ENCODE measurements at regions not wholly inside any gene's neighbourhood (a gene's known extent, or its start where the extent isn't known, plus 50 kb on each side); places are given as distances from the start of the nearest gene placed in this dataset.
A peak's percentile ranks its signal among the peaks of the same experiment; 100 is the strongest.
"Not testable (repeated sequence)": the region's sequence is repeated elsewhere in the genome, so short reads cannot be mapped to it uniquely, and the experiment has no call there.

DNA sequence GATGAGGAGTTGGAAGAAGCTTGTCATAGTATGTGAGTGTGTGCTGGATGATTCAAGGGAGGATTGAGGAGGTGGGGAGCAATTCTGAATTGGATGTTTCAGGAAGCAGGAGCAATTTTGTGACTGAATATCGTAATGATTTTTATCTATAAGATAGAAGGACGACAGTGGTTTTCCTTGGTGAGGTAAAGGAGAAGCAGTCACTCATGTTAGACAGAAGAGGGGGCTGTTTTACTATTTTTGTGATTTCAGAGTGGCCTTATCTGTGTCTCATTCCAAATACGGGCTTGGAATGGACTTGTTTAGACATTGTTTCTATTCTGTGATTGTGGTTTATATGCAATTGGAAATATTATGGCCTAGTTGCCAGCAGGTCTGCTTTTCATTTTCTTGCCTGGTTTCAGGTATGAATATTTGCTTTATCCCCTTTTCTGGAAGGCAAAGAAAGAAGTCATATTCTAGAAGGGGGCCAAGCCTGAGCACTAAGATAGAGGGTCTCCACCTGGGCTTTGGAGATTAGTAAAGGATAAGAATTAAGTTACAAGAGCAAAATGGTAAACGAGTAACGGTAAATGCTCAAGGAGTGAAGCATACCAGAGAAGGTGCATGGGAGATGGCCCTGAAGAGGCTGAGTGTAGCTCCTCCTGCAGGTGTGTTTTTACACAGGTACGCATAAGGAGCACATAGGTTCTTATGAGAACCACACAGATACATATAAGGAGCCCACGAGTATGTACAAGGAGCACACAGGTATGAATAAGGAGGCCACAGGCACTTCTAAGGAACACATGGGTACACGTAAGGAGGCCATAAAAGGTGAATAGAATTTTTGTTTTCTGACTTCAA lies 124.6 kb upstream of the KCNAB1 start:
- peak; percentile 60 for DNase-seq

DNA sequence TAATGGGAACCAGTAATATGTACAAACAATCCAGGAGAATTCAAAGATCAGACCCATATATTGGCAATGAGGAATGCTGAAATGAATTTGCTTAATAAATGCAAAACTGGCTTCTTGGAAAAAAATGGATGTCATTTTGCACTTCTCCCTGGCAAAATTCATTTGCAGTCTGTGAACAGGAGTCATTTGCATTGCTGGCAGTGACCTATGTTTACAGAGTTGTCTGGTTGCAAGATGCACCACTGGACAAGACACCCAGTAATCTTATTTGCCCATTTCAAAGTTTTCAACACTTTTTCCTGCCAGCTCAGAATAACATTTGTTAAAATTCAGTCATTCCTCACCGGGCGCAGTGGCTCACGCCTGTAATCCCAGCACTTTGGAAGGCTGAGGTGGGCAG lies 123.5 kb upstream of the KCNAB1 start:
- no peak for DNase-seq

- DNase-seq: not testable (repeated sequence)
Observed at GRCh38 chr3:155998173-155998572, 122.2 kb upstream of the KCNAB1 start.

GRCh38 chr3:156005736-156006135 lies 114.6 kb upstream of the KCNAB1 start:
- no peak for DNase-seq

- peak; percentile 34 for DNase-seq
Observed at GRCh38 chr3:156010829-156011228, 109.5 kb upstream of the KCNAB1 start.

DNA sequence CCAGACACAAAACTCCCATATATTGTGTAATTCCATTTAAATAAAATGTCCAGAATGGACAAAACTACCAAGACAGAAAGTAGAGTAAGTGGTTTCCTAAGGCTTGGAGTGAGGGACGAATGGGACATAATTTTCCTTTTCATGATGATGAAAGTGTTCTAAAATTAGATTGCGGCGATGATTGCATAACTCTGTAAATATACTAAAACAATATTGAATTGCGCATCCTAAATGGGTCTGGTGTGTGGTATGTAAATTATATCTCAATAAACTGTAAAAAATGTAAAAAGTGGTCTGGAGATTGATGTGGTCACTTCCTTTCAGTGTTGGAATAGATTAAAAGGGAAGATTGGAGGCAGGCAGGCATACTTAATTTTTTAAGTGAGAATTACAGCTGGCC lies 105.9 kb upstream of the KCNAB1 start:
- DNase-seq: no peak

GRCh38 chr3:156016902-156017301 lies 103.5 kb upstream of the KCNAB1 start:
- no peak for DNase-seq

DNA sequence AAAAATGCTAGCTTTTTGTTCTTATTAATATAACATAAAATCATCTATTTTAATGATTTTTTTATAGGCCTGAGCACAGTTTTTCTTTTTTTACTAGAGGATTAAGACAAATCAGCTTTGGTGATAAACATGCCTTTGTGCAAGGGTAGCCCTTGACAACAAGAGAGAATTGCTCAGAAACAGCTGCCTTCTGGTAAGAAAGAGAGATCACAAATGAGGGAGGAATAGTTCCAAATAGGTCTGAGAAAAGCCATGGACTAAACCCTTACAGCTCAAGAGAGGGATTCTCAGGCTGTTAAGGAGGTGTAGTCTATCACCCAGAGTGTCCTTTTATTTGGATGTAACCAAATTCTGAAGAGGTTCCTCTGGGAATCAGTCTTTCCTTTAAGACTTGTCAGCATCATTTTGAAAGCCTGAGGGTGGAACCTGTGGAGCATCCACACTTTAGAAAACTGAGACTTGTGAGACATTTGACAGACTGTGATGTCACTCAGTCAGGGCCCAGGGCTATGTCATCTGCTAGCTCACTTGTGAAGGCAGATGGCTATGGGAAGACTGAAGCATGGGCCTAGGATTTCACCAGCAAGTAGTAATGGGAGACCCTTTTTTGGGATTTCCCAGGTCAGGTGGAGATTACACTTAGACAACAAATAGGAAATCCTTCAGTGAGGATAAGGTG lies 102.9 kb upstream of the KCNAB1 start:
- no peak for DNase-seq

- DNase-seq: no peak
Observed at GRCh38 chr3:156024904-156025533, 95.4 kb upstream of the KCNAB1 start.

- DNase-seq: no peak
Observed at GRCh38 chr3:156029208-156029607, 91.2 kb upstream of the KCNAB1 start.

DNA sequence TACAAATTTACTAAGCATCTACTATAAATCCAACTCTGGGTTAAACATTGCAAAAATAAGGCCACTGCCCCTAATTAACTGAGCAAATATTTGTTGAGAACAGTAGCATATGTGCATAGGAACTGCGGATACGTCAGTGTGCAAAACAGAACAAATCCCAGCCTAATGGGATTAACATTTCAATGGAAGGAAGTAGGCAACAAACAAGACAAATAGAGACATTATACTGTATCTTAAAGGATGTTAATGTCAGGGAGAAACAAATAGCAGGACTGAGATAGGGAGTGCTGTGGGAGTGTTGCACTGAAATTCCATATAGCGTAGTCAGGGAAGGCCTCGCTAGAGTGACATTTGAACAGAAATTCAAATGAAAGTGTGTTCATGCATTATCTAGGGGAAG lies 89.7 kb upstream of the KCNAB1 start:
- DNase-seq: no peak

DNA sequence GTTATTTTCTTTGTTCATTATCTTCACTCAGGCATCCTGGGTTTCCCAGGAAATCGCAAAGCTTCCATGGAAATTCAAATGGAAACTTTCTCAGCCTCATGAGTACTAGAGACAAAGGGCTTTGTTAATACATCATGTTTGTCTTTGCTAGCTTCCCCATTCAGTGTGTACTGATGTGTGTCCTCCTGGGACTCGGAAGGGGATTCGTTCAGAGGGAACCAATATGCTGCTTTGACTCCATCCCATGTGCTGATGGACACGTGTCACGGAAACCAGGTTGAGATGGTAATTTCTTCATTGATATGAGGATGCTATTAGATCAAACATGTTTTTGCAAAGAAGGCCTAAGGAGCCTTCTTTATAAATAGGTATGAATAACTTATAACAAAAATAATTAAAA lies 87.0 kb upstream of the KCNAB1 start:
- no peak for DNase-seq

- DNase-seq: no peak
Observed at GRCh38 chr3:156035158-156035557, 85.2 kb upstream of the KCNAB1 start.

- no peak for DNase-seq
Observed at GRCh38 chr3:156036258-156037053, 83.9 kb upstream of the KCNAB1 start.

GRCh38 chr3:156037356-156037755 lies 83.0 kb upstream of the KCNAB1 start:
- no peak for DNase-seq

DNA sequence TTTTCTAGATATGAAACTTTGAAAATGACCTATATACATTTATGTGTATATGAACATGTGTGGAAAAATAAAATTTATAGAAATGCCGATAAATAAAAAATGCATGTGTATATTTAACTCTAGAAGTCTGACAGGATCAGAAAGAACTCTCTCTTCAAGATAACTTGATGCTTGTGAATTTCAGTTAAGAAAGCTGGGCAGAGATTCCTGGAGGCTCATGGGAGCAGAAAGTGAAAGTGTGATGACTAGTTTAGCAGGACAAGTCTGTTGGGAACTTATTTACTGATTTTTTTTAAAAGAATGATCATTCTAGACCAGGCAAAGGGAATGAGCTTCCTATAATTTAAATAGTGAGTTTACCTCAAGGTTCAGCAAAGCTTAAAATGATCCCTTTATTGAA lies 81.5 kb upstream of the KCNAB1 start:
- peak; percentile 17 for DNase-seq

DNA sequence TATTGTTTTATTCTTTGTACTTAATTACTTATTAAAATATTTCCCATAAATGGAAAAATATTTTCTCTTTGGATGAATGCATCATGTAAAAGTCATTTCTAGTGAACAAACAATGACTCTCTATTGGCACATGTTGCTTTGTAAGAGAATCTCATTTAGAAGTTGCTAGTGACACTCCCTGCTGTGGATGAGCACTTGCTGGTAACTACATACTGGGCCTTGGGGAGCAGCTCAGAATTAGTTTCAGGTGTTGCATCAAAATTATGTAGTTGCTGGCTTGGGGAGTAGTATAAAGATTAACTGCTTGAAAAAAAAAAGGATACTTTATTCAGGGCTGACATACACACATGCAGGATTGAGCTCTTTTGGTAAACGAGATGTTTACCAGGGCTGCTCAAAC lies 80.3 kb upstream of the KCNAB1 start:
- DNase-seq: no peak

DNA sequence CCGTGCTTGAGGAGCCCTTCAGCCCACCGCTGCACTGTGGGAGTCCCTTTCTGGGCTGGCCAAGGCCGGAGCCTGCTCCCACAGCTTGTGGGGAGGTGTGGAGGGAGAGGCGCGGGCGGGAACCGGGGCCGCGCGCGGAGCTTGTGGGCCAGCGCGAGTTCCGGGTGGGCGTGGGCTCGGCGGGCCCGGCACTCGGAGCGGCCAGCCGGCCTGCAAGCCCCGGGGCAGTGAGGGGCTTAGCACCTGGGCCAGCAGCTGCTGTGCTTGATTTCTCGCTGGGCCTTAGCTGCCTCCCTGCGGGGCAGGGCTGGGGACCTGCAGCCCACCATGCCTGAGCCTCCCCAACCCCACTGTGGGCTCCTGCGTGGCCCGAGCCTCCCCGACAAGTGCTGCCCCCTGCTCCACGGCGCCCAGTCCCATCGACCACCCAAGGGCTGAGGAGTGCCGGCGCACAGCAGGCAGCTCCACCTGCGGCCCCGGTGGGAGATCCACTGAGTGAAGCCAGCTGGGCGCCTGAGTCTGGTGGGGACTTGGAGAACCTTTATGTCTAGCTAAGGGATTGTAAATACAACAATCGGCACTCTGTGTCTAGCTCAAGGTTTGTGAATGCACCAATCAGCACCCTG lies 79.0 kb upstream of the KCNAB1 start:
- not testable (repeated sequence) for DNase-seq

DNA sequence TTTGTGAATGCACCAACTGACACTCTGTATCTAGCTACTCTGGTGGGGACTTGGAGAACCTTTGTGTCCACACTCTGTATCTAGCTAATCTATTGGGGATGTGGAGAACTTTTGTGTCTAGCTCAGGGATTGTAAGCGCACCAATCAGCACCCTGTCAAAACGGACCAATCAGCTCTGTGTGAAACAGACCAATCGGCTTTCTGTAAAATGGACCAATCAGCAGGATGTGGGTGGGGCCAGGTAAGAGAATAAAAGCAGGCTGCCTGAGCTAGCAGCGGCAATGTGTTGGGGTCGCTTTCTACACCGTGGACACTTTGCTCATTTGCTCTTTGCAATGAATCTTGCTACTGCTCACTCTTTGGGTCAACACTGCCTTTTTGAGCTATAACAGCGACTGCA lies 78.5 kb upstream of the KCNAB1 start:
- DNase-seq: not testable (repeated sequence)

DNA sequence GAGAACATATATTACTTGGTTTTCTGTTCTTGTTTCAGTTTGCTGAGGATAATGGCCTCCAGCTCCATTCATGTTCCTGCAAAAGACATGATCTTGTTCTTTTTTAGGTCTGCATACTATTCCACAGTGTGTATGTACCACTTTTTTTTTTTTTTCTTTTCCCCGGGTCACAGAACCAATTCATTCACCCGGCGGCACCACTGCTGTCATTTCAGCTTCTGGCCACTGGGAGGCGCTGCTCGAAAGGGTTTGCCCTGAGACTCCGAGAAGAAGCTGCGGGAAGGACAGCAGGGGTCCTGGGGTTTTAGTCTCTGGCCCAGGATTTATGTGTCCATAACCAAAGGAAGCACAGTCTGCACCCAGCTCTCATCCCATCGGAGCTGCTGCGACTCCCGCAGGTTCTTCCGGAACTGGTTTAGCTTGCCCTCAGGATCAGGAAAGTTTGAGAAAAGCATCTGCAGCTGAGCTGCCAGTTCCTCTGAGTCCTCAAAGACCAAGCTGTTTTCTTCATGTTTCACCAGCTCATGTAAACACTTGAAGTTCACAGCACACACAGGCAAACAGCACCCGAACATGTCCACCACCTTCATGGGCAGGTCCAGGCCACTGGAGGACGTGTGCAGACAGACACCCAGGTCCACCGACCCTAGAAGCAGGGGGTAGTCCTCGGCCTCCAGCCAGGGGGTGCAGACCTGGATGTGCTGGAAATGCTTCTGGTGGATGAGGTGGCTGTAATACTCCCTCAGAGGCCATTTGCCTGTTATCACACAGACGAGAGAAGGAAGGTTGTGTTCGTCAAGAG lies 76.3 kb upstream of the KCNAB1 start:
- peak; percentile 62 for DNase-seq

DNA sequence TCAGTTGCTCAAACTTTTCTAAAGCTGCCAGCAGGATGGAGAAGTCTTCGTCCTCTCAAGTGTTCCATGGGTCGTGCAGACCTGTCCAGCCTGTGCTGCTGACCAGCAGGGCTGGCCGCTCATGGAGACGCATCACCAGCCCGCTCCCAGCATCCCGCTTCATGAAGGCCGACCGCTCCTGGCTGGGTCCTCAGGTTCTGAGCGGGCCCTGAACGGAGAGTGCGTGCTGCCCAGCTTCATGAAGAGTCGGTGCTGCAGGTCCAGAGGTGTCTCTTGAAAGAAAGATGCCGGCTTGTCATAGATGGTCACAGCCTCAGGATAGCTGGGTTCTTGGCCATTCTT lies 75.8 kb upstream of the KCNAB1 start:
- DNase-seq: no peak

GRCh38 chr3:156048483-156048882 lies 71.9 kb upstream of the KCNAB1 start:
- DNase-seq: not testable (repeated sequence)

All from OCI-M1 (cell line).